GM12865 (cell line): ENCODE measurements at regions not wholly inside any gene's neighbourhood (a gene's known extent, or its start where the extent isn't known, plus 50 kb on each side); places are given as distances from the start of the nearest gene placed in this dataset.

Experiments
- DNase-seq: peaks from one replicate; pipeline ENCODE4 v3.0.0; 2010; ENCODE audit warnings: low read depth
- H3K4me3 ChIP-seq: 2 replicates; pipeline ENCODE4 v1.5.1; 2011; ENCODE audit warnings: mild to moderate bottlenecking, low read depth, low read length, control low read depth
- CTCF ChIP-seq: IDR thresholded peaks from 2 replicates; pipeline ENCODE4 v1.5.1; 2011; ENCODE audit warnings: low read length, control low read depth, low read depth, inconsistent platforms; ENCODE audit not compliant: insufficient read depth; ENCODE audit errors: missing control alignments

- TF ChIP-seq CTCF: no peak
- no peak for DNase-seq
- no peak overlapping the region for H3K4me3 ChIP-seq
Measured at GRCh38 chrX:109312757-109313156, 169.1 kb downstream of the GUCY2F start.

DNA sequence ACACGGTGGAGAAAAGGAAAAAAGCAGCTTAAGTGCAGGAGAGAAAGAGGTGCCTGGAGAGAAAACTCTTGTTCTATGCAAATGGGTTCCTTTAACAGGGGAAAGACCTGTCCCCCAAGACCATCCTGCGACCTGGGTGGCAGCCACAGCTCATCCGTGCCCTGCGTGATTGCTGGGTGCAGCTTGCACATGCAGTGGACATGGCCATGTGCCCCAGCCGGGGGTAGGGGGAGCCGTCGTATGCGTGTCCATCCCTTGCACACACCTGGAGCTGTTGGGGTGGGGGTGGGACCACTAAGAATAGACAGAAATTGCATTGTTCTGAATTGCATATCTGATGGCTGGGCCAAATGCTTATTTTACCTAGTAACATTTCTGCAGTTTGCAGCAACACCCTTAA lies 171.9 kb downstream of the GUCY2F start:
- no peak for TF ChIP-seq CTCF
- DNase-seq: no peak

DNA sequence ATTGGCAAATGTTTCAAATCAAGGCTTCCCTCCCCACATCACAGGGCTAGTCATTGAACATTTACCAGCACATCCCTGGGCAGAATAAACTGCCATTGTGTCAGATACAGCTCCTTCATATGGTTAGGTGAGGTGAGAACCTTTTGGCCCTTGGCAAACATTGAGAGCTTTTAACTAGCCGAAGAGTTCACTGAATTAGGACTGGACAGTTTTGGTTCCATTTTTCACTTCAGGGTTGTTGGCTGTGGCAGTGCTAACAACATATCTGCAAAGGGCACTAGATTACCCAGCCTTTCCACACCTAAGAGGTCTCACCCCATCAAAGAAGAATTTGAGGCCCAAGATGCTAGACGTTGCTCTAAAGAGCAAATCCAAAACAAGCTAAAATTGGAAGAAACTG lies 180.7 kb downstream of the GUCY2F start:
- H3K4me3 ChIP-seq: no peak overlapping the region
- no peak for DNase-seq
- TF ChIP-seq CTCF: no peak

More for the DNA sequence above, 171.9 kb downstream of the GUCY2F start:
- no peak overlapping the region for H3K4me3 ChIP-seq

DNA sequence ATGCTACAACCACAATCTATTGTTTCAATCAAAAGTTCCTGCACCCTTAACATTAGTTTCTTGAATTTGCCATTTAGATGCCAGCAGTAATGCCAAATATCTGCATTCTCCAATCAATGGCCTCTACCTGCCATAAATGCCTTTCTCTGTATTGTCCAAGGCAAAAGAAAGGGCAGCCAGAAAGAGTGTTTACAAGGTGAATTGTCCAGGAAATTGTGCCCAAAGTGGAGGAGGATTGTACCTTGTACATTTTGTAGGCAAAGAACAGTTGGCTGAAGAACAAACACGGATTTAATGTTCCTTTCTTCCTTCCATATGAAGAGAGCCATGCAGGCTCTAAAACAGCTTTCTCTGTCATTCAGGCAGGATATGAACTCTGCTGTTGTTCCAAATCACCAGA lies 181.5 kb downstream of the GUCY2F start:
- no peak for TF ChIP-seq CTCF
- no peak for DNase-seq
- H3K4me3 ChIP-seq: no peak overlapping the region

GRCh38 chrX:109299091-109299490 lies 182.8 kb downstream of the GUCY2F start:
- no peak for TF ChIP-seq CTCF

GRCh38 chrX:109294097-109294814 lies 187.6 kb downstream of the GUCY2F start:
- TF ChIP-seq CTCF: no peak
- no peak for DNase-seq
- no peak overlapping the region for H3K4me3 ChIP-seq

More at GRCh38 chrX:109299091-109299490, 182.8 kb downstream of the GUCY2F start:
- no peak overlapping the region for H3K4me3 ChIP-seq
- no peak for DNase-seq

DNA sequence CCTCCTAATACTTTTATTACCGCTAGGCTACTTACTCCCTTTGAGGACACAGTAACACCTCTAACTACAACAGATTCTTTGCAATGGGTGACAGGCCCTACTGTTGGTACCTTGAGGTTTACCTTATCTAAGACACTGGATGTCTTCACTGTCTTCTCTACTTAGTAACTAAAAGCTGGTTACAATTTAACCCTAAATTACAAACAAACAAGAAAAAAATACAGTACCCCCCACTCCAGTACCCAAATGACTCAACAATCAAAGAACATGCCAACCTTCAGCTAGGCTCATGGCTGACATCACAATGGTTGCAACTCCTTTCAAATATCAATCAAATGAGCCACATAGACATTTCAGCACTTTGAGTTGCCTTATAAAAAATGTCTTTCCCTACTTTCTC lies 198.0 kb downstream of the GUCY2F start:
- no peak for TF ChIP-seq CTCF
- H3K4me3 ChIP-seq: no peak overlapping the region
- no peak for DNase-seq
